Astrocyte (in vitro differentiated cells and primary cell): ENCODE measurements at regions not wholly inside any gene's neighbourhood (a gene's known extent, or its start where the extent isn't known, plus 50 kb on each side); places are given as distances from the start of the nearest gene placed in this dataset.

ENCODE experiments used
- CTCF ChIP-seq: IDR thresholded peaks from 2 replicates; pipeline ENCODE4 v1.5.1; 2011; ENCODE audit warnings: low read depth, mild to moderate bottlenecking, inconsistent platforms, low read length, moderate library complexity; ENCODE audit not compliant: insufficient read depth
- EZH2 ChIP-seq: IDR thresholded peaks from 2 replicates; pipeline ENCODE4 v1.6.1; 2012; ENCODE audit warnings: mild to moderate bottlenecking, low read length, inconsistent platforms; ENCODE audit not compliant: insufficient read depth

- no peak for TF ChIP-seq EZH2
- TF ChIP-seq CTCF: no peak
These were observed 208.4 kb upstream of the SVIL start for GRCh38 chr10:29843143-29843542.
